Globus pallidus (tissue), 1 donor: ENCODE measurements at regions not wholly inside any gene's neighbourhood (a gene's known extent, or its start where the extent isn't known, plus 50 kb on each side); places are given as distances from the start of the nearest gene placed in this dataset.
"Not testable (repeated sequence)": the region's sequence is repeated elsewhere in the genome, so short reads cannot be mapped to it uniquely, and the experiment has no call there.

Experiments used
- DNase-seq: peaks from one replicate; pipeline ENCODE4 v3.0.0-alpha.2; 2015; ENCODE audit warnings: low spot score

- DNase-seq, result not testable (repeated sequence)
Observed at GRCh38 chr4:3589946-3590924, 58.0 kb upstream of the LRPAP1 start.

GRCh38 chr4:3589379-3589778 is 57.2 kb upstream of the LRPAP1 start:
- not testable (repeated sequence) for DNase-seq

- not testable (repeated sequence) for DNase-seq
Observed at GRCh38 chr4:3588517-3589194, 56.4 kb upstream of the LRPAP1 start.

- DNase-seq, result not testable (repeated sequence)
Observed at GRCh38 chr4:3586596-3586995, 54.4 kb upstream of the LRPAP1 start.

GRCh38 chr4:3585567-3585966 is 53.3 kb upstream of the LRPAP1 start:
- not testable (repeated sequence) for DNase-seq

GRCh38 chr4:3582091-3582475 is 49.9 kb upstream of the LRPAP1 start:
- DNase-seq, result no peak
